TTC549 (cell line): ENCODE measurements at regions not wholly inside any gene's neighbourhood (a gene's known extent, or its start where the extent isn't known, plus 50 kb on each side); places are given as distances from the start of the nearest gene placed in this dataset.

Source experiments
- FAIRE-seq: peaks from 2 replicates; lab custom pipeline; 2012; peaks lifted over from hg19 to GRCh38; lab: Jason Lieb, UNC

DNA sequence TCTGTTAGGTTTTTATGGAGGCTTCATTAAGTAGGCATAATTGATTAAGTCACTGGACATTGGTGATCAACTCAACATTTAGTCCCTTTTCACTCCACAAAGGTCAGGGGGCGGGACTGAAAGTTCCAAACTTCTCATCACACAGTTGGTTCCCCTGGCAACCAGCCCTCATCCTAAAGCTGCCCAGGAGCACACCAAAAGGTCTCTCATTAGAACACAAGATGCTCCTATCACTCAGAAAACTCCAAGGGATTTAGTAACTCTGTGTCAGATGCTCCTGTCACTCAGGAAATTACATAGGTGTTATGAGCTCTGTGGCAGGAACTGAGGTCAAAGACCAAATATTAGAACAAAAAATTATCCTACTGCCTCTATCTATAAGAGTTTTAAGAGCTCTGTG is 321.5 kb downstream of the OTOL1 start:
- no peak for FAIRE-seq

DNA sequence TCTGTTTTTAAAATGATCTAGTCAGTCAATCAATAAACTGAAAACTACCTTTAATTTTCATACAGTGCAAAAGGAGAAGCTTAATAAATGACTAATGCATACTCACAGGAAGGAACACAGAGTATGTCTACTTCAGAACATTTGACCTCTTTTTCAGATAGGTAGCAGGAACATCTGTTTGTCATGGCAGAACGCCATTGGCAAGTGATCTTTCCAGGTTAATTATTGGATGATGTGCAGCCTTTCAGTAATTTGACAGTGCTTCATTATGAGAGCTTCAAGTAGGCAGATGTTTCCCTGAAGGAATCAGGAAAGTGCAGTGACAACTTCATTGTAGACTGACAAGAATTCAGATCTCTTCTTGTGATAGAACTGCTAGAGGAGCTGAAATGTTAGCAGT is 325.0 kb downstream of the OTOL1 start:
- FAIRE-seq = no peak

DNA sequence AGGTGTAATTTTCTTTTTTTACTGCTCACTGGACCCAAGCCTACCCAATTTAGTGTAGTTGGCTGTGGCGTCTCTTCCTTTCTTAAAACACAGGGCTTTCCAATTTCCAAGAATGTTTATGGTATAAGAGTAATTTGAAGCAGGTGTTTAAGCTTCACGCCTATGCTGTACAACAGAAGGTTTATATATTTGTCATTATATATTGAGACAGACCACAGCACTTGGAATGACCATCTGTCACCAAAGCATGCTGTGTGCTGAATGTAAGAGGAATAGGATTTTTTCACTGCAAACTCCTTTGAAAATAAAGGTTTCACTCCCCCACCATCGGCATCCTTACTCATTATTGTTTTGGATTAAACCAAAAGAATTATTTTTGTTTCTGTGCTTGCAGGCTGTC is 325.7 kb downstream of the OTOL1 start:
- FAIRE-seq = no peak

DNA sequence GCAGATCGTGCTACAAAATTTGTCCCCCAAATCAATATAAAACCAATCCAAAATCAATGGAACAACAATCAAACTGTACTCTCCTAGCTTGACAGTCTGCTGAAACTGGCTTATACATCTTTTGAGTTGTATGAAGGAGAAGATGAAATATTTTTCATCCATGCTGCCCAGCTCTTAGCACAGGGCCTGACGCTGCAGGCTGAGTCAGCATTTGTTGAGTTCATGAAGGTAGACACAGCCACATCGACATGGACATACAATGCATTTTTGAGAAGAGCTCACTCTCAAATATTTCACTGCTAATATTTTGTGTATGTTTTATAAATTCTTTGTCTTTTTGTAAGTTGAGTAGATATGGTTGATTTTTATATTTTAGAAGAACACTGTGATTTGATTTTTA is 327.3 kb downstream of the OTOL1 start:
- no peak for FAIRE-seq

DNA sequence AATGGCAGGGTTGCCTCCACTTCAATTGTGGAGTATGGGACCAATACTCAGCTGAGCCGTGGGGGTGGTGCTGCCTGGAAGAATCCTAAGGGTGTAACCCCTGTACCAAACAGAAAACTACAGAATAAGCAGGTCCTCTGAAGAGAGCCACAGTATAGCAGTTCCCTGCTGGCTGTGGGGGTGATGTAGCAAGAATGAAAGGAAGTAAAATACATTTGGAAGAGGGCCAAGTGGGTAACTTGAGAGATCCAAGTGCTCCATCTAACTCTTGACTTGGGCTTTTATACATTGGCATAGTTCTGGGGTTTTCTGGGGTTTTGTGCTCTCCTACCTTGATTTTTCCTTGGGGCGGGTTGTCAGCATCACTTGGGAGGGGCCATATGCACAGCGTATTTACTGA is 341.4 kb downstream of the OTOL1 start:
- FAIRE-seq = no peak

DNA sequence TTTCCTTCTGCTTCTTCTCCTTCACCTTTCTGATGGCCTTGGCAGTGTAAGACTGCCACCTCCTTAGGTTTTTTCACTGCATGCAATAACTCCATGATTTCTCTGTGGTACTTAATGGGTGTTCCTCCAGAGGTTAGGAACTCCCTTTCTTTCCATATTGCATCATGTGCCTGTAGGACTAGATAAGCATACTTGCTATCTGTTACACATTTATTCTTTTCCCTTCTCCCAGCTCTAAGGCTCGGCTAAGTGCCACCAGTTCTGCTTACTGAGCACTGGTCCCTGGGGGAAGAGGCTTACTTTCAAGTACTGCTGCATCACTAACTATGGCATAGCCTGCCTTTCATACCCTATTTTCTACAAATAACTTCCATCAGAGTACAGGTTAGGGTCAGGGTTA is 351.8 kb downstream of the OTOL1 start:
- FAIRE-seq = no peak

DNA sequence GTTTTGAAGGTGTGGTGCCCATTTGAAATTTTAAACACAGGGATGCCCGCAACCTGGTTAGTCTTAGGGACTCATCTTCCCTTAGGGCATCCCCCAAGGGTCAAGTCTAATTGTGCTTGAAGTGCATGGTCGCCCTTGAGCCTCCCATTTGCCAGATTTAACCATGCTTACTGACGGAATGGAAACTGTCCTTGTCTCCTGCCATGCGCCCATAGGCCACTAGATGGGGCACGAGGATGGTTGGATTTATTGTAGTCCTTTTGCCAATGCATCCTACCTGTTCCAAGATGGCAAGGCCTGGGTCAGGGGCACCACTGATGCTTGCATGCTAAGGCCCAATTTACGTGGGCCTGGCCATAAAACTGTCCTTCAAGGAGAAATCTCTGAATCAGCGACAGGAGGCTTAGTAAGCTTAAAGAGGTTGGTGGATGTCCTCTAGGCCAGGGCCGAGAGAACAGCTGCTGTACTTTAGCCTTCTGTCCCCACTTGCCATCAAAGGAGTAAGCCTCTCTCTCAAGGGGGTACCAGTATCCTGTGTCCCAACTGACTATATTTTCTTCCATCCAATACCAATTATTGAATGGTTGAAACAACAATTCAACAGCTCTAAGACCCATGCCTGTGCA is 355.4 kb downstream of the OTOL1 start:
- no peak for FAIRE-seq

DNA sequence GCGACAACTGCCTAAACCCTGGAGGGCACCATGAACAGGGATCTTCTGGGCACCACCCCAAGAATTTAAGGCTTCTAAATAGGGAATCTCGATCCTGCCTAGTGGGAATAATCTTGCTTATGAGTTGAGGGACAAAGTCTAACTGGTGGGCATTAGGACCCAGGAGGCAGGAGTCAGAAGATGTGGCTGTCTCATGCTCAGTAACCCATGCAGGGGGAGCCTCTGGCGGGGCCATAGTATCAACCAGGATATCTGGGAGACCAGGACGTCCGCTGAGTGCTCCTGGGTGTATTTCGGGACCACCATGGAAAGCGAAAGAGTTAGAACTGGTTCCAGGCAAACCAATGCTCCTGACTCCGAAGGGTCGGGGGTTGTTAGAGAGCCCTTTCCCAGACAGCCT is 356.1 kb downstream of the OTOL1 start:
- FAIRE-seq = no peak

DNA sequence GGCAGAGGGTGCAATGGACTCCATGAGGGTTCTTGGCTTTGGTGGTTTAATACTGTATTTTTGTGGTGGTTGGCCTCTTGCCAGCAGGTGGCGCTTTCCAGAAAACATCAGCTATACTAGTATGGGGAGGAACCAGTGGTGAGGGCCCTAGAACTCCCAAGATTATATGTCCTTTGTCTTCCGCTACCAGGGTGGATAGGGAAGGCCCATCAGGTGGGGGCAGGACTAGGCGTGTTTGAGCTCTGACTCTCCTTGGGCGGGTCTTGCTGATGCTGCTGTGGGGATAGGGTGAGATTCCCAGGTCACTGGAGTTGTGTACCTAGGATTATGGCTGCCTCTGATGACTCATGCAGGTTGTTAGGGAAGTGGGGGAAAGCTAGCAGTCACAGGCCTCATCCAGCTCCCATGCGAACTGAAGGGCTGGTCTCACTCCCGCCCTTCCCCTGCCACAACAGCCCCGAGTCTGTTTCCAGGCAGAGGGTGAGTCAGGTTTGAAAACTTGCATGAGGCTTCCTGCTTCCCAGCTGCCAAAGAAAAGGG is 357.7 kb downstream of the OTOL1 start:
- no peak for FAIRE-seq

DNA sequence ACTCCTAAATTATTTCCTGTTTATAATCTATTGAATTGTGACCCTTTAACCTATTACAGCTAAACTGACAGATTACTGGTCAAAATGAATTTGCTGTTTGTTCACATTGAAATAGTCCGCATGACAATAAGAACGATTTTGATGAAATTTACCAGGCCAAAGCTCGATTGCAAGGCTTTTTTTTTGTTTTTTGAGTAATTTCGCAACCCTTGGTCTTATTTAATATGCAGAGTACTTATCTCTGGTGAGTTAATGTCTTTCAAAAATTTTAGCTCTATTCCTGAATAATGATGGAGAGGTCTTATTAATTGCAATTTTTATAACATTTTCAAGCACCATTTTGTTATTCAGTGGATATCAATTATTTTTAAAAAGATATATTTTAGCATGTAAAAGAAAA is 362.4 kb downstream of the OTOL1 start:
- FAIRE-seq = no peak

DNA sequence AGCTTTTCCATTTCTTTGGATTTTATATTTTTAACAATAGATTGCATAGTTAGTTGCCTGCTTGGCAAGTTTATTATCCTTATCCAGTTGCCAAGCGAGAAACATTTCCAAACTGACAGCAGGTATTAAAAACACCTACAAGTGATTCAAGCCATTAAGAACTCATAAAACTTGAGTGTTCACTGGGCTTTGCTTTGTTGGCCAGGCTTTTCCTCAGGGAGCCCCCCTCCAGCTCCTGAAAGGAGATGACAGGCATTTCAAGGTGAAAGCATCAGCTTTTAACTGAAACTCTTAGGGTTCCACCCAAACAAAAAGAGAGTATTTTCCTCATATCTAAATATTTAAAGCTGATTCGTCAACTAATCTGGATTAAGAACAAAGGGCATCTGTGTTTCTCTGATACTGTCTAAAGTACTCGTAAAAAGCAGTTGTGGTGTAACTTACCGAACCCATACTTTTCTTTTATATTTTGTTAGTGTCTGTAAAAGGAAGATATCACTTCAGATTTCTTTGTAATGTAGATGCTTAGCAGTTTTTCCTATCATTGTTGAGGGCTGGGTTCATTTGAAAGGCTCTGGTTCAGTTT is 363.4 kb downstream of the OTOL1 start:
- no peak for FAIRE-seq

DNA sequence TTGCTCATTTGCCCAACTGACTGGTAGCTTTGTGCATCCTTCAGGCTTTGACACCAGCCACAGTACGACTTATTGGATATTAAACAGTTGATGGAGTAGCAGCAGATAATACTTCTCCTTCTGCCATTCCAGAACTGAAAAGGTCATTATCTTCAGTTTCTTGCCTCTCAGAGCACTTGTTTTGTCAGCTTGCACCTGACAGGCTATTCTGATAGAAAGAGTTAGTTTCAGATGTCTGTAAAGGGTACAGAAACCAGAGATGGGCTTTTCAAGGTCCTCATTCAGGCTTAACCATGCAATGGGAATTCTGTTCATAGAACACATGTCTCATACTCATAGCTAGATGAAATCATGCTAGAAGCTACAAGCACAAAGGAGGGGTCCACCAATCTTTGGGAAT is 367.2 kb downstream of the OTOL1 start:
- FAIRE-seq = no peak

DNA sequence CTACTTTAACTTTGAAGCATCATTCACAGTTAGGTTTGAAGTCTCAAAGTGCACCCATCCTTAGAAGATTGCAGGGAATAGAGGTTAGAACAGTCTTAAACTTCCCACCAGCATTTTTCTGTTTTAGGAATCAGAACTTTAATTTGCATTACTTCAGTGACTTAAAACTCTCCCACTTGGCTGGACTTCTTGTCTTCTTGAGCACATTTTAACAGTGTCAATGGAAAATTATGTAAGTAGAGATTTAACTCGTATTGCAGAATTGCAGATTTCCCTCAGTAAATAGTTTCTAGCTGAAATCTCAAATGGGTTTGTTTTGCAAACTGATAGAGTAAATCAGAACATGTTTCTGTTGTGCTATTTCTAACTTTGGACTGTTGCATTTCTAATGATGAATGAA is 369.6 kb downstream of the OTOL1 start:
- no peak for FAIRE-seq

DNA sequence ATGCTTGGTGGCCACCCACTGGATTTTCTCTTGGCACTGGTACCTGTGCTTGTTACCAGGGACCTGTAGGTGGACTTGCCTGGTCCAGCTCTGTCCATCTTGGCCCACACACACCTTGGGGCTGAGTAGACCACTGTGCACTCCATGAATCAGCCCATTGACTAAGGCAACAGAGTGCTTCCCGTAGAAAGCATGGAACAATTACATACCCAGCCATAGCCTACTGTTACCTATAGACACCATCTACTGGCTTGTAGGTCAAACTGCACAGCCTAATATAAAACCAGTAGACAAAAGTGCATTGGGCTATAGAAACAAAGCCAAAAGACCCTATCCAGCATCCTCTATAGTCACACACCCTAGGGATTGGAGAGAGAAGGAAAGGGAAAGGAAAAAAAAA is 378.9 kb downstream of the OTOL1 start:
- FAIRE-seq = no peak

DNA sequence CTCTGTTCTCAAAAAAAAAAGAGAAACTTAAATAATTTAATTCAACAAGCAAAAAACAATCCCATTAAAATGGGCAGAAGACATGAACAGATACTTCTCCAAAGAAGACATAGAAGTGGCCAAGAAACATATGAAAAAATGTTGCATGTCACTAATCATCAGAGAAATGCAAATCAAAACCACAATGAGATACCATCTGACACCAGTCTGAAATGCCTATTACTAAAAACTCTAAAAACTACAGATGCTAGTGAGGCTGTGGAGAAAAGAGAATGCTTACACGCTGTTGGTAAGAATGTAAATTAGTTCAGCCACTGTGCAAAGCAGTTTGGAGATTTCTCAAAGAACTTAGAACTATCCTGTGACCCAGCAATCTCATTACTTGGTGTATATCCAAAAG is 382.9 kb downstream of the OTOL1 start:
- no peak for FAIRE-seq

DNA sequence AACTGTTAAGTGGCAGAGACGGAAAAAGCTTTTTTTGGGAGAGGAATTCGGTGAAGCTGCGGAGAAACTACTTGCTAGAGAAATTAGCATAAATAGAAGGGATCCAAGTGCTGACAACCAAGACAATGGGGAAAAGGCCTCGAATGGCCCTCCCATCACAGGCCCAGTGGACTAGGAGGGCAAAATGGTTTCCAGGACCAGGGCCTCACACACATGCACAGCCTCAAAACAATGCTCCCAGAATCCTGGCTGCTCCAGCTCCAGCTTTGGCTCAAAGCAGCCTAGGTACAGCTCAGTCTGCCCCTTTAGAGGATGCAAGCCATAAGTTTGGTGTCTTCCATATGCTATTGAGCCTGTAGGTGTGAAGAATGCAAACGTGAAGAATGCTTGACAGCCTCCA is 388.2 kb downstream of the OTOL1 start:
- FAIRE-seq = no peak

DNA sequence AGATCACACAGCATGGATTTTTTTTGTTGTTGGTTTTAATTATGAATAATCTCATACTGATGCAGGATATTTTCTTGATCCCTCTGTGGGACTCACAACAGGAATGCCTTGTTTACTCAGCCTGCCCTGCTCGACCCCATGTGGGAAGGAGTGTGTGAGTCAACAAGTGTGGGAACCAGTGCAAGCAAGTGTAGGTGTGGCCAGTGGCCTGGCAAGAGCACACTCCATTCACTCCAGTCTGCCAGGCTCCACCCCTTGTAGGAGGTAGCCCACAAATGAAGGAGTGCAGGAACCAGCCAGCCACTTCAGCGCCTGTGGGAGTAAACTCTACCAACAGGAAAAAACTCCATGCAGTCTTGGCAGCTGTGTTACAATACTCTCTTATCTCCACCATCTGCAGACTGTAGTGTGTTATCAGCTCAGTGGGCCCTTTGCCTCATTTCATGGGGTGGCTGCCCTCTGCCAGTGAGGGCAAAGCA is 393.6 kb downstream of the OTOL1 start:
- no peak for FAIRE-seq

DNA sequence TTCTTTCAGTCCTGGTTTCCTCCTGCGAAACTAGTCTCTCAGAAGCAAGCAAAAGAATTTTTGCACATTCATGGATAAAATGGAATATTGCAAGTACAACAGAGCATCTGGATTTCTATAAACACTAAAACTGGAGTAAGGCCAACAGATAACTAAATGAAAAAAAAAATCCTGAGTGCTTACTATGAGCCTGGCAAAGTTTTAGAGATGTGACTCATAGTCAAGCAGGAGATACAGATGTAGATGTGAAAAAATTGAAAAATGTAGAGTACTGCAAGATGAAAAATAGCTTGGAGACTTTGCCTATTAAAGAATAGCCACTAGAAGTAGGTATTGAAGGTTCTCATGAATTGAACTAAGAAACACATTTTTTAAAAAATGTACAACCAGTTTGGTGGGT is 397.4 kb downstream of the OTOL1 start:
- FAIRE-seq = no peak

DNA sequence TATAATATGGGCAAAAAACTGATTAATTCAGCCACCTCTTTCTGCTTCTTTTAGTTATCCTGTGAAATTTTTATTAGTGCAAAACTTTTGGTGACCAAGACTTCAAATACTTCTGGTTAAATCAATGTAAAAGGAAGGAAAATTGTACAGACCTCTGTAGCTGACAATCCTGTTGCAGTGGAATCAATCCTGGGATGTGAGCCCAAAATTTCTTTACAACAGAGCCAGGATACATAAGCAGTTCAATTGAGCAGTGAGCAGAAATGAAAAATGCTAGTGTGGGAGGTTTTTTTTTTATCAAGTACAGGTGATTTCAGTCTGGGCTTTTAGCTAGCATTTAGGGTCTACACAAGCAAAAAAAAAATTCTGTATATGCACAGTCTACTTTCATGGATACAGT is 398.0 kb downstream of the OTOL1 start:
- FAIRE-seq = no peak

DNA sequence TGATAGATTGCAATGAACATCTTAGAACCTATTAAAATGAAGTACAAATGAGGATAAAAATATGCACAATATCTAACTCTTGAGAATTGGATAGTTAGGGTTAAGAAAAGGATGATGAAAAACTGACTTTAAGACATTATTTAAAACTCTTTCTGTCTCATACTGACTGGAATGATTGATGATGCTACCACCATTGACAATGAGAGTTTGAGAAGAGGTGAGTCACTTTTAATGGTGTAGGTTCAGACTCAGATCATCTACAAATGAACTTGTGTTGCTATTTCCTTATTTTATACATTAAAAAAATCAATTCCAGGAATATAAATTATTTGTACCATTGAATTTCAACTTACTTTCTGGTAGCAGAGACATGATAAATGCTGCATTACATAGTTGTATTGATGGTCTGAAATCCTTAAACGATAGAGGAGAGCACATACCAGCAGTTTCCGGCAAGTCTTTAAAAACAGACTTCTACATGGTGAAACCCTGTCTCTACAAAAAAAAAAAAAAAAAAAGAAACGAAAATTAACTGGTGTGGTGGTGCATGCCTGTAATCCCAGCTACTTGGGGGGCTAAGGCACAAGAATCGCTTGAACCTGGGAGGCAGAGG is 409.0 kb downstream of the OTOL1 start:
- FAIRE-seq = no peak

DNA sequence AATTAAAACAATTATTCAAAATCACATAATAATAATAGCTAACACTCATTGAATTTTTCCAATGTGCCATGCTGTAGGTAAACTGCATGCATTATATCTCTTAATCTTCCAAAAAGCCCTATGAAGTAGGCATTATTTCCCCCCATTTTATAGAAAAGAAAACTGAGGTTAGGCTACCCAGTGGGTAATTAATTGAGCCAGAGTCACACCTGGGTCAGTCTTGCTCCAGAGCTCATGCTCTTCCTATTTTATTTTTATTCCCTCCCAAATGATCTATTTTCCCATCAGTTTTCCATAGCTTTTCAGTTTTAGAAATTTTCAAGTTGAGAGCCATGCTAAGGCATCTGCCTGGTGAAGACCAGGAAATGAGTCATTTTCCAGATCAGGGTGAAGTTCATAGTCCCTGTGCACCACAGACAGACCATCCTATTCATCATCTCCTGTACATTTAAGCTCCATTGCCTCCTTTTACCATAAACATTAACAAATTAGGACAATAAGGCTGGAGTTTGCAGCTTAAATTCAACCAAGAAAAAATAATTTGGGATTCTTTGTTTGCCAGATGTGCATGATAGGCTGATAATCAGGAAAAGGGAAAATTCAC is 417.3 kb downstream of the OTOL1 start:
- no peak for FAIRE-seq

DNA sequence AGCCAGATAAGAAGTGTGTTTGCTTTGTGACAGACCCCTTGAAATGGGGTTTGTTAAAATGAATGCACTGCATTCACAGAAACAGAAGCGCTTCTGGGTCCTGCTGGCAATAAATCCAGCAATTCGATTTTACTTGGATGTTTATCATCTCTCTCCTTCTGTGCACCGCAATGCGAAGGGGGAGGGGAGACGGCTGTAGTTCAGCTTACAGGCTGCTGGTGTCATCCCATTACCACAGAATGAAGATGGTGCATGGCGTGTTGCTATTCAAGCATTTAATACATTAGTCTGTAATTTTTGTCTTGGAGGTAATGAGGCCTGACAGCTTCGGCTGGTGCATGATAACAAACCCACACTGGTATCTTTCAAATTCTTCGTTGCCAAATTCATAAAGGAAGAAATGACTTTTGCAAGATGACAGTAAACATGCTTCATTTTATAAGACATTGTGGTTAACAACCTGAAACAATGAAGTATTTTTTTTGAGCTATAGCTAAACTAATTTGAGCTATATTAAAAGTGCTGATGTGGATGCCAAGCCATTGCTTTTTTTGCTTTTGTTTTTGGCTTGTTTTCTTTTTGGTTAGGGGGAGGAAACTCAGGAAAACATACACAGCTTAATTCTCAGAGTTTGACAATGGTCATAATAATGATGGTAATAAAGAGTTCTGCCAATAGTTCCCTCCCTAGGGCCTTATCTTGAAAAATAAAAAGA is 418.3 kb downstream of the OTOL1 start:
- FAIRE-seq = no peak

DNA sequence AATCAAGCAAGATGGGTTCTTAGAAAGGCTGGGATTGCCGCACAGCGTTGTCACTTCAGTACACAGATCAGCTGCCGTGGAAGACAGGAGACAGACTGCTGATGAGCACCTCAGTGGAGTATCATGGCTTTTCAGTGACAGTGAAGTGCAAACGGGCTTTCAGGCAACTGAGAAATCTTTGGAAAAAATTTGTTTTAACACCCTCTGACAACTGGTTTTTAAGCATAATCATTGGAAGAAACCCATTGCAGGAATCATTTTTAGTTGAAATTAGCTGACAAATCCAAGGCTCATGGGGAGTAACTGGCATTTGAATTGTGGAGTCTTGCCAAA is 418.8 kb downstream of the OTOL1 start:
- no peak for FAIRE-seq
